HepG2 (cell line): ENCODE measurements at regions not wholly inside any gene's neighbourhood (a gene's known extent, or its start where the extent isn't known, plus 50 kb on each side); places are given as distances from the start of the nearest gene placed in this dataset.

Experiments used
- ATF7-NPFF ChIP-seq: sonication (generic); formaldehyde crosslinking; IDR thresholded peaks from 2 replicates; pipeline ENCODE4 v1.8.1; 2023; ENCODE audit warnings: mild to moderate bottlenecking, low read depth, missing genetic modification reagents, moderate library complexity
- JUNB ChIP-seq: sonication (generic); formaldehyde crosslinking; IDR thresholded peaks from 2 replicates; pipeline ENCODE4 v1.8.0; 2022; ENCODE audit warnings: missing genetic modification reagents, mild to moderate bottlenecking, borderline replicate concordance
- MAZ ChIP-seq, 2 experiments: sonication (generic) in 1 of 2; formaldehyde crosslinking in 1 of 2; IDR thresholded peaks; 2 replicates each; pipeline versions ENCODE4 v1.5.0 to v1.6.1; 2012 to 2020; ENCODE audit warnings: low read depth in 2 of 2, mild to moderate bottlenecking in 2 of 2, borderline replicate concordance in 1 of 2, improper control_type of control experiment in 1 of 2, low read length in 1 of 2, missing genetic modification reagents in 1 of 2, moderate library complexity in 1 of 2
- NKX3-1 ChIP-seq: sonication (generic); formaldehyde crosslinking; IDR thresholded peaks from 2 replicates; pipeline ENCODE4 v1.5.0; 2020; ENCODE audit warnings: missing genetic modification reagents
- POLR2A ChIP-seq, 2 experiments: IDR thresholded peaks; 2 replicates each; pipeline ENCODE4 v1.6.1; 2011; ENCODE audit warnings: low read depth in 2 of 2, low read length in 2 of 2, mild to moderate bottlenecking in 1 of 2, moderate library complexity in 1 of 2; ENCODE audit not compliant: insufficient read depth in 1 of 2
- ZNF432 ChIP-seq: sonication (generic); formaldehyde crosslinking; IDR thresholded peaks from 2 replicates; pipeline ENCODE4 v1.5.0; 2020; ENCODE audit warnings: missing genetic modification reagents, mild to moderate bottlenecking, borderline replicate concordance
- ZNF589 ChIP-seq: sonication (generic); formaldehyde crosslinking; conservative IDR thresholded peaks from 2 replicates; pipeline ENCODE4 v1.8.0; 2022; ENCODE audit warnings: mild to moderate bottlenecking, moderate library complexity, missing genetic modification reagents
- ZNF605 ChIP-seq: sonication (generic); formaldehyde crosslinking; IDR thresholded peaks from 2 replicates; pipeline ENCODE4 v1.8.0; 2022; ENCODE audit warnings: mild to moderate bottlenecking, missing genetic modification reagents
- ZNF672 ChIP-seq: sonication (generic); formaldehyde crosslinking; IDR thresholded peaks from 2 replicates; pipeline ENCODE4 v1.8.1; 2022; ENCODE audit warnings: missing genetic modification reagents
- ZZZ3 ChIP-seq: sonication (generic); formaldehyde crosslinking; IDR thresholded peaks from 2 replicates; pipeline ENCODE4 v1.4.0; 2020; ENCODE audit warnings: missing genetic modification reagents, mild to moderate bottlenecking, borderline replicate concordance
- TF ChIP-seq, protein P1 (sequence below): sonication (generic); formaldehyde crosslinking; IDR thresholded peaks from 2 replicates; pipeline ENCODE4 v1.5.0; 2020; ENCODE audit warnings: mild to moderate bottlenecking, missing genetic modification reagents, borderline replicate concordance
- TF ChIP-seq, protein P2 (sequence below): sonication (generic); formaldehyde crosslinking; IDR thresholded peaks from 2 replicates; pipeline ENCODE4 v1.5.1; 2020; ENCODE audit warnings: missing genetic modification reagents, mild to moderate bottlenecking, borderline replicate concordance
- TF ChIP-seq, protein P3 (sequence below): sonication (generic); formaldehyde crosslinking; IDR thresholded peaks from 2 replicates; pipeline ENCODE4 v1.4.0; 2020; ENCODE audit warnings: missing genetic modification reagents

DNA sequence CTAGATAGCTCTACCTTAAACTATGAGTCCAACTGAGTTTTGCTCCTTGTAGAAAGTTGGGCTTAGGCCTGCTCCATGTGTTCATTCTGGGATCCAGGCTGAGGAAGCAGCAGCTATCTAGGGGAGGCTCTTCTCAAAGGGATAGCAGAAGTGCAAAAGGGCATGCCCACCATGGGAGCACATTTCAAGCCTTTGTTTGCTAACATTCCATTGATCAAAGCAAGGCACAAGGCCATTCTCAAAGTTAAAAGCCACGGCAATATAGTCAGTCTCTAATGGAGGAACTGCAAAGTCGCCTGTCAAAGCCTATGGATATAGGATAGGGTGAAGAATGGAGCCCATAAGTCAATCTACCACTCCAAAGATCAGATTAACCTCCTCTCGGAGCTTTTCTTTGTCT lies 488.1 kb upstream of the ARX start:
- no peak for TF ChIP-seq ZNF605 (CRISPR knock-in tag)
- TF ChIP-seq ATF7-NPFF (CRISPR knock-in tag) = no peak
- TF ChIP-seq POLR2A (IDR thresholded peaks at IDR 0.05; ENCODE audit: insufficient read depth in 1 of 2, low read depth in 2 of 2, low read length in 2 of 2) = no peak
- TF ChIP-seq ZNF672 = no peak
- TF ChIP-seq, protein P1, sequence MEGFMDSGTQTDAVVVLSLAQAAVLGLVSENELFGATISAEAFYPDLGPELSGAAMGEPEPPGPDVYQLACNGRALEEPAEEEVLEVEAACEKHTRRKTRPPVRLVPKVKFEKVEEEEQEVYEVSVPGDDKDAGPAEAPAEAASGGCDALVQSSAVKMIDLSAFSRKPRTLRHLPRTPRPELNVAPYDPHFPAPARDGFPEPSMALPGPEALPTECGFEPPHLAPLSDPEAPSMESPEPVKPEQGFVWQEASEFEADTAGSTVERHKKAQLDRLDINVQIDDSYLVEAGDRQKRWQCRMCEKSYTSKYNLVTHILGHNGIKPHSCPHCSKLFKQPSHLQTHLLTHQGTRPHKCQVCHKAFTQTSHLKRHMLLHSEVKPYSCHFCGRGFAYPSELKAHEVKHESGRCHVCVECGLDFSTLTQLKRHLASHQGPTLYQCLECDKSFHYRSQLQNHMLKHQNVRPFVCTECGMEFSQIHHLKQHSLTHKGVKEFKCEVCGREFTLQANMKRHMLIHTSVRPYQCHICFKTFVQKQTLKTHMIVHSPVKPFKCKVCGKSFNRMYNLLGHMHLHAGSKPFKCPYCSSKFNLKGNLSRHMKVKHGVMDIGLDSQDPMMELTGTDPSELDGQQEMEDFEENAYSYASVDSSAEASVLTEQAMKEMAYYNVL (CRISPR knock-in tag) = no peak
- TF ChIP-seq JUNB (CRISPR knock-in tag) = no peak
- TF ChIP-seq, protein P2, sequence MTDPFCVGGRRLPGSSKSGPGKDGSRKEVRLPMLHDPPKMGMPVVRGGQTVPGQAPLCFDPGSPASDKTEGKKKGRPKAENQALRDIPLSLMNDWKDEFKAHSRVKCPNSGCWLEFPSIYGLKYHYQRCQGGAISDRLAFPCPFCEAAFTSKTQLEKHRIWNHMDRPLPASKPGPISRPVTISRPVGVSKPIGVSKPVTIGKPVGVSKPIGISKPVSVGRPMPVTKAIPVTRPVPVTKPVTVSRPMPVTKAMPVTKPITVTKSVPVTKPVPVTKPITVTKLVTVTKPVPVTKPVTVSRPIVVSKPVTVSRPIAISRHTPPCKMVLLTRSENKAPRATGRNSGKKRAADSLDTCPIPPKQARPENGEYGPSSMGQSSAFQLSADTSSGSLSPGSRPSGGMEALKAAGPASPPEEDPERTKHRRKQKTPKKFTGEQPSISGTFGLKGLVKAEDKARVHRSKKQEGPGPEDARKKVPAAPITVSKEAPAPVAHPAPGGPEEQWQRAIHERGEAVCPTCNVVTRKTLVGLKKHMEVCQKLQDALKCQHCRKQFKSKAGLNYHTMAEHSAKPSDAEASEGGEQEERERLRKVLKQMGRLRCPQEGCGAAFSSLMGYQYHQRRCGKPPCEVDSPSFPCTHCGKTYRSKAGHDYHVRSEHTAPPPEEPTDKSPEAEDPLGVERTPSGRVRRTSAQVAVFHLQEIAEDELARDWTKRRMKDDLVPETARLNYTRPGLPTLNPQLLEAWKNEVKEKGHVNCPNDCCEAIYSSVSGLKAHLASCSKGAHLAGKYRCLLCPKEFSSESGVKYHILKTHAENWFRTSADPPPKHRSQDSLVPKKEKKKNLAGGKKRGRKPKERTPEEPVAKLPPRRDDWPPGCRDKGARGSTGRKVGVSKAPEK (CRISPR knock-in tag) = no peak
- no peak for TF ChIP-seq NKX3-1
- TF ChIP-seq, protein P3, sequence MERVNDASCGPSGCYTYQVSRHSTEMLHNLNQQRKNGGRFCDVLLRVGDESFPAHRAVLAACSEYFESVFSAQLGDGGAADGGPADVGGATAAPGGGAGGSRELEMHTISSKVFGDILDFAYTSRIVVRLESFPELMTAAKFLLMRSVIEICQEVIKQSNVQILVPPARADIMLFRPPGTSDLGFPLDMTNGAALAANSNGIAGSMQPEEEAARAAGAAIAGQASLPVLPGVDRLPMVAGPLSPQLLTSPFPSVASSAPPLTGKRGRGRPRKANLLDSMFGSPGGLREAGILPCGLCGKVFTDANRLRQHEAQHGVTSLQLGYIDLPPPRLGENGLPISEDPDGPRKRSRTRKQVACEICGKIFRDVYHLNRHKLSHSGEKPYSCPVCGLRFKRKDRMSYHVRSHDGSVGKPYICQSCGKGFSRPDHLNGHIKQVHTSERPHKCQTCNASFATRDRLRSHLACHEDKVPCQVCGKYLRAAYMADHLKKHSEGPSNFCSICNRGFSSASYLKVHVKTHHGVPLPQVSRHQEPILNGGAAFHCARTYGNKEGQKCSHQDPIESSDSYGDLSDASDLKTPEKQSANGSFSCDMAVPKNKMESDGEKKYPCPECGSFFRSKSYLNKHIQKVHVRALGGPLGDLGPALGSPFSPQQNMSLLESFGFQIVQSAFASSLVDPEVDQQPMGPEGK (CRISPR knock-in tag) = no peak
- no peak for TF ChIP-seq ZZZ3 (CRISPR knock-in tag)
- TF ChIP-seq ZNF432 (CRISPR knock-in tag) = no peak
- TF ChIP-seq MAZ (IDR thresholded peaks at IDR 0.05; ENCODE audit: borderline replicate concordance, low read depth, low read length) = no peak
- no peak for TF ChIP-seq MAZ (CRISPR knock-in tag; IDR thresholded peaks at IDR 0.05; ENCODE audit: low read depth)
- no peak for TF ChIP-seq ZNF589 (CRISPR knock-in tag)
